Keratinocyte (primary cell): ENCODE measurements at regions not wholly inside any gene's neighbourhood (a gene's known extent, or its start where the extent isn't known, plus 50 kb on each side); places are given as distances from the start of the nearest gene placed in this dataset.

Source experiments
- EZH2 ChIP-seq: IDR thresholded peaks from one replicate; pipeline ENCODE4 v1.6.1; 2012; ENCODE audit warnings: inconsistent platforms, mild to moderate bottlenecking, low read length, moderate library complexity
- TF ChIP-seq, protein P1 (sequence below), 3 experiments: IDR thresholded peaks in 1 of 3; conservative IDR thresholded peaks in 1 of 3; optimal IDR thresholded peaks in 1 of 3; 2 replicates in 2 of 3; 3 replicates in 1 of 3; pipeline versions ENCODE3 to v1.5.1; 2011; ENCODE audit warnings: low read length in 3 of 3, mild to moderate bottlenecking in 3 of 3, moderate library complexity in 2 of 3, control low read depth in 1 of 3, inconsistent platforms in 1 of 3; ENCODE audit not compliant: insufficient read depth in 2 of 3; ENCODE audit errors: extremely low read depth in 1 of 3

DNA sequence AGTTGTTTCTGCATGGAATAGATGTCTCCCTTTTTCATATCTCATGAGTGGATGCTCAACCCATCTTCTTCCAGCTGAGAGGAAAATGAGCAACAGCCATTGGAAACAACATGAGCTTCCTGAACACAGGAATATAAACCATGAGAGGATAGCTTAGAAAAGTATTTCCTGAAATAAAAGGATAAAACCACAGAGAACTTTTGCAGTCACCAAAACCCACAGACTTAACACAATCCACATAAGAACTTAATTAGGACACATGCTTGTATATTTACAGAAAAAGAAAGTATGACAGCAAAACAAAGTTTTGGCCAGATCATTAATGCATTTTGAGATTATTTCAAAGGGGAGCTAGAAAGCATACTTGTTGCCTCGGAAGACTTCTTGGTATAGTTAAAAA lies 180.5 kb upstream of the RASGRP1 start:
- TF ChIP-seq, protein P1, sequence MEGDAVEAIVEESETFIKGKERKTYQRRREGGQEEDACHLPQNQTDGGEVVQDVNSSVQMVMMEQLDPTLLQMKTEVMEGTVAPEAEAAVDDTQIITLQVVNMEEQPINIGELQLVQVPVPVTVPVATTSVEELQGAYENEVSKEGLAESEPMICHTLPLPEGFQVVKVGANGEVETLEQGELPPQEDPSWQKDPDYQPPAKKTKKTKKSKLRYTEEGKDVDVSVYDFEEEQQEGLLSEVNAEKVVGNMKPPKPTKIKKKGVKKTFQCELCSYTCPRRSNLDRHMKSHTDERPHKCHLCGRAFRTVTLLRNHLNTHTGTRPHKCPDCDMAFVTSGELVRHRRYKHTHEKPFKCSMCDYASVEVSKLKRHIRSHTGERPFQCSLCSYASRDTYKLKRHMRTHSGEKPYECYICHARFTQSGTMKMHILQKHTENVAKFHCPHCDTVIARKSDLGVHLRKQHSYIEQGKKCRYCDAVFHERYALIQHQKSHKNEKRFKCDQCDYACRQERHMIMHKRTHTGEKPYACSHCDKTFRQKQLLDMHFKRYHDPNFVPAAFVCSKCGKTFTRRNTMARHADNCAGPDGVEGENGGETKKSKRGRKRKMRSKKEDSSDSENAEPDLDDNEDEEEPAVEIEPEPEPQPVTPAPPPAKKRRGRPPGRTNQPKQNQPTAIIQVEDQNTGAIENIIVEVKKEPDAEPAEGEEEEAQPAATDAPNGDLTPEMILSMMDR (optimal IDR thresholded peaks at IDR 0.05 in 1 of 3, IDR thresholded peaks at IDR 0.05 in 1 of 3, conservative IDR thresholded peaks at IDR 0.05 in 1 of 3; ENCODE audit: extremely low read depth in 1 of 3, insufficient read depth in 2 of 3, low read length in 3 of 3), result no peak
- TF ChIP-seq EZH2, result no peak
